ENCODE measurements at regions not wholly inside any gene's neighbourhood (a gene's known extent, or its start where the extent isn't known, plus 50 kb on each side); places are given as distances from the start of the nearest gene placed in this dataset.
"Not testable (repeated sequence)": the region's sequence is repeated elsewhere in the genome, so short reads cannot be mapped to it uniquely, and the experiment has no call there.

DNA sequence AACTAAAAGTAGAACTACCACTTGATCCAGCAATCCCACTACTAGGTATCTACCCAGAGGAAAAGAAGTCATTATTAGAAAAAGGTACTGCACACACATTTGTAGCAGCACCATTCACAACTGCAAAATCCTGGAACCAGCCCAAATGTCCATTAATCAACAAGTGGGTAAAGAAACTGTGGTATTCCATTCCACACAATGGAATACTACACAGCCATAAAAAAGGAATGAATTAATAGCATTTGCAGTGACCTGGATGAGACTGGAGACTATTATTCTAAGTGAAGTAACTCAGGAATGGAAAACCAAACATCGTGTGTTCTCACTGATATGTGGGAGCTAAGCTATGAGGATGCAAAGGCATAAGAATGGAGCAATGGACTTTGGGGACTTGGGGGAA, 783.8 kb downstream of the KCNJ2 start:
- TF ChIP-seq, protein P1, sequence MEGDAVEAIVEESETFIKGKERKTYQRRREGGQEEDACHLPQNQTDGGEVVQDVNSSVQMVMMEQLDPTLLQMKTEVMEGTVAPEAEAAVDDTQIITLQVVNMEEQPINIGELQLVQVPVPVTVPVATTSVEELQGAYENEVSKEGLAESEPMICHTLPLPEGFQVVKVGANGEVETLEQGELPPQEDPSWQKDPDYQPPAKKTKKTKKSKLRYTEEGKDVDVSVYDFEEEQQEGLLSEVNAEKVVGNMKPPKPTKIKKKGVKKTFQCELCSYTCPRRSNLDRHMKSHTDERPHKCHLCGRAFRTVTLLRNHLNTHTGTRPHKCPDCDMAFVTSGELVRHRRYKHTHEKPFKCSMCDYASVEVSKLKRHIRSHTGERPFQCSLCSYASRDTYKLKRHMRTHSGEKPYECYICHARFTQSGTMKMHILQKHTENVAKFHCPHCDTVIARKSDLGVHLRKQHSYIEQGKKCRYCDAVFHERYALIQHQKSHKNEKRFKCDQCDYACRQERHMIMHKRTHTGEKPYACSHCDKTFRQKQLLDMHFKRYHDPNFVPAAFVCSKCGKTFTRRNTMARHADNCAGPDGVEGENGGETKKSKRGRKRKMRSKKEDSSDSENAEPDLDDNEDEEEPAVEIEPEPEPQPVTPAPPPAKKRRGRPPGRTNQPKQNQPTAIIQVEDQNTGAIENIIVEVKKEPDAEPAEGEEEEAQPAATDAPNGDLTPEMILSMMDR (IDR thresholded peaks at IDR 0.05; ENCODE audit: low read depth, low read length, missing input control) = not testable (repeated sequence)
- TF ChIP-seq, protein P2, sequence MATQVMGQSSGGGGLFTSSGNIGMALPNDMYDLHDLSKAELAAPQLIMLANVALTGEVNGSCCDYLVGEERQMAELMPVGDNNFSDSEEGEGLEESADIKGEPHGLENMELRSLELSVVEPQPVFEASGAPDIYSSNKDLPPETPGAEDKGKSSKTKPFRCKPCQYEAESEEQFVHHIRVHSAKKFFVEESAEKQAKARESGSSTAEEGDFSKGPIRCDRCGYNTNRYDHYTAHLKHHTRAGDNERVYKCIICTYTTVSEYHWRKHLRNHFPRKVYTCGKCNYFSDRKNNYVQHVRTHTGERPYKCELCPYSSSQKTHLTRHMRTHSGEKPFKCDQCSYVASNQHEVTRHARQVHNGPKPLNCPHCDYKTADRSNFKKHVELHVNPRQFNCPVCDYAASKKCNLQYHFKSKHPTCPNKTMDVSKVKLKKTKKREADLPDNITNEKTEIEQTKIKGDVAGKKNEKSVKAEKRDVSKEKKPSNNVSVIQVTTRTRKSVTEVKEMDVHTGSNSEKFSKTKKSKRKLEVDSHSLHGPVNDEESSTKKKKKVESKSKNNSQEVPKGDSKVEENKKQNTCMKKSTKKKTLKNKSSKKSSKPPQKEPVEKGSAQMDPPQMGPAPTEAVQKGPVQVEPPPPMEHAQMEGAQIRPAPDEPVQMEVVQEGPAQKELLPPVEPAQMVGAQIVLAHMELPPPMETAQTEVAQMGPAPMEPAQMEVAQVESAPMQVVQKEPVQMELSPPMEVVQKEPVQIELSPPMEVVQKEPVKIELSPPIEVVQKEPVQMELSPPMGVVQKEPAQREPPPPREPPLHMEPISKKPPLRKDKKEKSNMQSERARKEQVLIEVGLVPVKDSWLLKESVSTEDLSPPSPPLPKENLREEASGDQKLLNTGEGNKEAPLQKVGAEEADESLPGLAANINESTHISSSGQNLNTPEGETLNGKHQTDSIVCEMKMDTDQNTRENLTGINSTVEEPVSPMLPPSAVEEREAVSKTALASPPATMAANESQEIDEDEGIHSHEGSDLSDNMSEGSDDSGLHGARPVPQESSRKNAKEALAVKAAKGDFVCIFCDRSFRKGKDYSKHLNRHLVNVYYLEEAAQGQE (IDR thresholded peaks at IDR 0.05) = not testable (repeated sequence)
- not testable (repeated sequence) for TF ChIP-seq YY1 (IDR thresholded peaks at IDR 0.05)
- TF ChIP-seq, protein P3, sequence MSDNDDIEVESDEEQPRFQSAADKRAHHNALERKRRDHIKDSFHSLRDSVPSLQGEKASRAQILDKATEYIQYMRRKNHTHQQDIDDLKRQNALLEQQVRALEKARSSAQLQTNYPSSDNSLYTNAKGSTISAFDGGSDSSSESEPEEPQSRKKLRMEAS (IDR thresholded peaks at IDR 0.05) = not testable (repeated sequence)

Measured in liver (tissue), 2 donors.